Erythroblast (primary cell): ENCODE measurements at regions not wholly inside any gene's neighbourhood (a gene's known extent, or its start where the extent isn't known, plus 50 kb on each side); places are given as distances from the start of the nearest gene placed in this dataset.

ENCODE experiments used
- GATA1 ChIP-seq: IDR thresholded peaks from 2 replicates; pipeline ENCODE4 v1.6.1; 2011; ENCODE audit warnings: low read depth, mild to moderate bottlenecking, control low read depth, low read length, moderate library complexity
- POLR2A ChIP-seq: IDR thresholded peaks from 2 replicates; pipeline ENCODE4 v1.6.1; 2011; ENCODE audit warnings: mild to moderate bottlenecking, low read length

DNA sequence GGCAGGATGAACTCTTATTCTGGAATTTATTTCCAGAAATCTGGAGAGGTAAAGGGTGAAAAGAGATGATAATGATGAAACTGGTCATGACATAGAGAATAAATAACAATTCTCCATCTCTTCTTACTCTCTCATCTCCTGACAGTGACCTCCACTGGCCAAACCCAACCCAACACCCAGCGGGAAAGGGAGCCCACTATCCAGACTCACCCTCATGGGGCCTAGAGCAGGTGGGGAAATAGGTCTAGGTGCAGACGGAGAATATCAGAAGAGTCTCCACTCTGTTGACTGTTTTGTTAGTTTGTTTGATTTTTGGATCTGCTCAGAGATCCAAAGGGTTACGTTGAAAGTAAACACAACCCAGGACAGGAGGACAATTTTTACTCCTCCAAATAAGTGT lies 263.2 kb upstream of the PARD3B start:
- TF ChIP-seq POLR2A (no peak), GATA1 (no peak)
